Omental fat pad (tissue), 3 donors: ENCODE measurements at regions not wholly inside any gene's neighbourhood (a gene's known extent, or its start where the extent isn't known, plus 50 kb on each side); places are given as distances from the start of the nearest gene placed in this dataset.

Experiments
- ATAC-seq: fragments of 150-250 bp; one replicate; pipeline ENCODE4 v1.9.1; 2016; ENCODE audit warnings: mild to moderate bottlenecking, moderate library complexity; ENCODE audit not compliant: low FRiP score
- DNase-seq: peaks from one replicate; pipeline ENCODE4 v3.0.0-alpha.2; 2019; ENCODE audit warnings: low spot score
- CTCF ChIP-seq, 3 donors: fragments of 450-650 bp; IDR thresholded peaks; one replicate each; pipeline ENCODE4 v1.5.1; 2016 to 2017; ENCODE audit warnings: antibody characterized with exemption in 3 of 3, mild to moderate bottlenecking in 3 of 3, moderate library complexity in 2 of 3

DNA sequence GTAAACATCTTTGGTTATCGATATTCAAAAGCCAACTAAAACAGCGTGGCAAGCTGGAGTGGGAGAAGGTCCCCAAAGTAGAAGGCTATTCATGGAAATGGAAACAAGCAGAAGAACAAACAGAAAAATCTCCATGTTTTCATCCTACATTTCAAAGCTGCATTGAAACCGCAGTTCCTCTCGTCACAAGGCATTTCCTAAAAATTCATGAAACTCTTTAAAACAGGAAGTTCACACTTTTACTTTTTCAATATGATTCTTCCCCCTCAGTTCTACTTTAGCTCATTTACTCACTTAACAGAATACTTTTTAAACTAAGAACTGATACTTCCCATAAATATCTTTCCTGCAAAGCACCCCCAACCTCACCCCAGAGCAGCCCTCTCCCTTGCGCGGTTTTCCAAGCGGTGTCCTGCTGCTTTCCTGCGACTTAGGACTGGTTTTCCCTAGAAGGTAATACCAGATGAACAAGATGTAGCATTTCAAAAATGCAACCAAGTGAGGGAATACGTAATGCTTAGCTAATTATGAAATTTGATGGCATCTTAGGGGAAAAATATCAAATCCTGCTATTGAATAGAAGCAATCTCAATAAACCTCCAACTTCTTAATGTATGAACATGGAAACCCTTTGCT lies 228.3 kb upstream of the PKN2 start:
- no peak for TF ChIP-seq CTCF (IDR thresholded peaks at IDR 0.05)
- no peak for DNase-seq
- ATAC-seq: no peak

GRCh38 chr1:88457197-88457596 lies 226.9 kb upstream of the PKN2 start:
- ATAC-seq: no peak
- no peak for DNase-seq
- TF ChIP-seq CTCF (IDR thresholded peaks at IDR 0.05): no peak

DNA sequence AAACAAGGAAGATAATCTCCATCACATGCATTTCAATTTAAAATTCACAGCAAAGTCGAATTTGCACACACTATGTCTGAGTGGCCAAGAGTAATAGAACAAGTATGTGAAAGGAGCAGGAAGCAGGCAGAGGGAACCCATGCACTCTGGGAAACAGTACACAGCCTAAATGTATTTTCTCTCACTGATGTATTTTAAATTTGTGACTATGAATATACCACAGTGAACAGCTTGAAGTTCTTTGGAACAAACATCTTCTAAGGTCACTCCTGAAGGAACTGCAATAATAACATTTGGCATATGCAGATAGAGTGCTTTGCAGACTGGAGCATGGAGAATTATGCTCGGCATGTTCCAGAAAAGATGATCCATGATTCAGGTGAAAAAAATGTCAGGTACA lies 223.1 kb upstream of the PKN2 start:
- TF ChIP-seq CTCF (IDR thresholded peaks at IDR 0.05): no peak
- DNase-seq (no peak), ATAC-seq (no peak)

GRCh38 chr1:88462096-88462487 lies 222.0 kb upstream of the PKN2 start:
- no peak for TF ChIP-seq CTCF (IDR thresholded peaks at IDR 0.05)
- DNase-seq (no peak), ATAC-seq (no peak)

GRCh38 chr1:88462488-88463261 lies 221.4 kb upstream of the PKN2 start:
- DNase-seq: no peak
- TF ChIP-seq CTCF (IDR thresholded peaks at IDR 0.05): no peak
- peak; percentile 82 for ATAC-seq

- TF ChIP-seq CTCF (IDR thresholded peaks at IDR 0.05): no peak
- ATAC-seq (no peak), DNase-seq (no peak)
Observed at GRCh38 chr1:88463401-88463985, 220.6 kb upstream of the PKN2 start.
